Osteocyte (in vitro differentiated cells): ENCODE measurements at regions not wholly inside any gene's neighbourhood (a gene's known extent, or its start where the extent isn't known, plus 50 kb on each side); places are given as distances from the start of the nearest gene placed in this dataset.

Source experiments
- DNase-seq: peaks from one replicate; pipeline ENCODE4 v3.0.0; 2021; ENCODE audit warnings: mixed read lengths; ENCODE audit not compliant: unreplicated experiment; ENCODE audit errors: extremely low spot score
- H3K27ac Mint-ChIP-seq: one replicate; pipeline ENCODE4 v1.8.0; 2021; ENCODE audit warnings: mild to moderate bottlenecking, mixed read lengths; ENCODE audit not compliant: unreplicated experiment
- H3K27me3 Mint-ChIP-seq: one replicate; pipeline ENCODE4 v1.8.0; 2021; ENCODE audit warnings: mixed read lengths; ENCODE audit not compliant: unreplicated experiment
- H3K36me3 Mint-ChIP-seq: one replicate; pipeline ENCODE4 v1.8.0; 2021; ENCODE audit warnings: mixed read lengths; ENCODE audit not compliant: unreplicated experiment
- H3K4me1 Mint-ChIP-seq: one replicate; pipeline ENCODE4 v1.8.0; 2021; ENCODE audit warnings: mixed read lengths; ENCODE audit not compliant: unreplicated experiment
- H3K4me3 Mint-ChIP-seq: one replicate; pipeline ENCODE4 v1.8.0; 2021; ENCODE audit warnings: mild to moderate bottlenecking, moderate library complexity, mixed read lengths; ENCODE audit not compliant: unreplicated experiment
- H3K9me3 Mint-ChIP-seq: one replicate; pipeline ENCODE4 v1.8.0; 2021; ENCODE audit warnings: mixed read lengths; ENCODE audit not compliant: unreplicated experiment
- CTCF ChIP-seq: fragments of 200-600 bp; sonication (generic); IDR thresholded peaks from 2 replicates; pipeline ENCODE4 v1.5.0; 2021; ENCODE audit warnings: antibody characterized with exemption, mild to moderate bottlenecking, moderate library complexity

DNA sequence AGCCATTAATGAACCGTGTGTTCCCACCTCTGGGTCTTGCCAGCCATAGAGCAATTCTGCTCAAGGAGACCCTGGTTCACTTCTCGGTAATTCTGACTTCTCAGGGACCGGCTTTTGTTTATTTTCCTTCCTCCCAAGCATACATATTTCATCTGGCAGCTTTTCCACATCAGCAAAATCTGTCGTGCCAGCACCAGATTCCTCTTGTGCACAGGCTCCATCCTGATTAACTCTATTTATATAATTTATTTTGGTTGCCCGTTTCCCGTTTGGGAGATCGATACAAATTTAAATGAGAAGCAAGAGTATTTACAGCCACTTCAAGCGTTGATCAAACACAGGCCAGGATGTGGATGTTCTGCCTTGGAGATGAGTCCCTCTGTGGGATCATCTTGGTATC is 161.9 kb upstream of the XYLT1 start:
- Mint-ChIP-seq H3K36me3 (no peaks in the 10 kb centered on the region), H3K27ac (no peak overlapping the region), H3K4me1 (no peaks in the 10 kb centered on the region), H3K9me3 (peaks cover 9% of the 10 kb centered on the region), H3K27me3 (no peaks in the 10 kb centered on the region), H3K4me3 (no peak overlapping the region)
- no peak for DNase-seq
- TF ChIP-seq CTCF: no peak

- H3K27me3 Mint-ChIP-seq: no peaks in the 10 kb centered on the region
- no peak for DNase-seq
- no peak overlapping the region for H3K27ac Mint-ChIP-seq
- no peaks in the 10 kb centered on the region for H3K4me1 Mint-ChIP-seq
- TF ChIP-seq CTCF: no peak
- peaks cover 22% of the 10 kb centered on the region for H3K9me3 Mint-ChIP-seq
- no peak overlapping the region for H3K4me3 Mint-ChIP-seq
- no peaks in the 10 kb centered on the region for H3K36me3 Mint-ChIP-seq
Observed at GRCh38 chr16:17629936-17630335, 159.2 kb upstream of the XYLT1 start.

- no peak for TF ChIP-seq CTCF
- Mint-ChIP-seq H3K4me3 (no peak overlapping the region), H3K4me1 (no peaks in the 10 kb centered on the region), H3K27ac (no peak overlapping the region), H3K27me3 (no peaks in the 10 kb centered on the region), H3K9me3 (peaks cover 25% of the 10 kb centered on the region), H3K36me3 (no peaks in the 10 kb centered on the region)
- DNase-seq: no peak
Observed at GRCh38 chr16:17628983-17629382, 158.2 kb upstream of the XYLT1 start.

DNA sequence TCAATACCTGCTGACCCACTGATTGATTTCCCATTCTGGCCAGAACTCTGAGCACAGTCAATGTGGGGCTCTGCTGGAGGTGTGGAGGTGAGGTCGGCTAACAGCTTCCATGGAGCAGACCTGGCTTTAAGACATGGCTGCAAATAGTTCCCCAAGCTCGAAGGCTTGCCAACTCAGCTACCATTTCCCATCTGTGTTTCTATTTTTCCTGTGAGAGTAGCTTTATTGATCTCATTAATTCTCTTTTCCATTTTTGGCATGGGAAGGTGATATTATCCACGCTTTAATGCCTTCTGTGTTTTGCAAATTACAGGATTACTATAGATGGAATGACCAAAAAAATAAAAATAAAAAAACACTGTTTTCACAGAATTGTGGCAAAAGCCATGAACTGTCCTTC is 151.6 kb upstream of the XYLT1 start:
- H3K4me1 Mint-ChIP-seq: no peaks in the 10 kb centered on the region
- H3K4me3 Mint-ChIP-seq: no peak overlapping the region
- H3K9me3 Mint-ChIP-seq: peaks cover 24% of the 10 kb centered on the region
- H3K27ac Mint-ChIP-seq: no peak overlapping the region
- no peak for TF ChIP-seq CTCF
- H3K27me3 Mint-ChIP-seq: no peaks in the 10 kb centered on the region
- no peaks in the 10 kb centered on the region for H3K36me3 Mint-ChIP-seq
- DNase-seq: no peak

GRCh38 chr16:17619261-17619660 is 148.5 kb upstream of the XYLT1 start:
- TF ChIP-seq CTCF: no peak
- Mint-ChIP-seq H3K27ac (no peak overlapping the region), H3K36me3 (no peaks in the 10 kb centered on the region), H3K27me3 (no peaks in the 10 kb centered on the region), H3K4me3 (no peak overlapping the region), H3K4me1 (no peaks in the 10 kb centered on the region), H3K9me3 (peaks cover 10% of the 10 kb centered on the region)
- no peak for DNase-seq
